ENCODE measurements at regions not wholly inside any gene's neighbourhood (a gene's known extent, or its start where the extent isn't known, plus 50 kb on each side); places are given as distances from the start of the nearest gene placed in this dataset.

DNA sequence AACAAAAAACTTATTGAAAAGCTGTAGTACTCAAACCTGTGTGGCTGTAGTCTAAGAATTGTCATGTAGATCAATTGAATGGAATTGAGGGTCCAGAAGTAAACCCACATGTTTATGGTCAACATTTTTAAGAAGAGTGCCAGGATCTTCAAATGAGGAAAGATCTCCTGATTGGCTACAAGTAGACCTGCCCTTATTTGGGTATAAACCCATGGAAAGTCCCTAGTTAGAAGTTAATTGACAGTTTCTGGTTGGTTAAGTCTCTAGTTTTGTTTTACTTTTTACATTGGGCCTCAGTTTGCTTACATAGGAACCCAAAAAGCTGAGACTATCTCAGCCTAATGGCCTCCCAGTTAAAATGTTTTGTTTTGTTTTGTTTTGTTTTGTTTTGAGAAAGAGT, 91.9 kb upstream of the RESF1 start:
- no peak for DNase-seq (ENCODE audit: low spot score)

DNA sequence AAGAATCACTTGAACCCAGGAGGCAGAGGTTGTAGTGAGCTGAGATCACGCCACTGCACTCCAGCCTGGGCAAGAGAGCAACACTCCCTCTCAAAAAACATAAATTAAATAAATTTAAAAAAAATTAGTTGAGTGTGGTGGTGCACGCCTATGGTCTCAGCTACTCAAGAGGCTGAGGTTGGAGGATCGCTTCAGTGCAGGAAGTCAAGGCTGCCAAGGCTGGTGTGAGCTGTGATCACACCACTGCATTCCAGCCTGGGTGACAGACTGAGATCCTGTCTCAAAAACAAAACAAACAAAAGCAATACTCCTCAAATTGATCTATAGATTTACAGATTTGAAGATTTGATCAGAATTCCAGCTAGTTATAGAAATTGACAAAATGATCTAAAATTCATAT, 92.7 kb upstream of the RESF1 start:
- DNase-seq (ENCODE audit: low spot score): no peak

DNA sequence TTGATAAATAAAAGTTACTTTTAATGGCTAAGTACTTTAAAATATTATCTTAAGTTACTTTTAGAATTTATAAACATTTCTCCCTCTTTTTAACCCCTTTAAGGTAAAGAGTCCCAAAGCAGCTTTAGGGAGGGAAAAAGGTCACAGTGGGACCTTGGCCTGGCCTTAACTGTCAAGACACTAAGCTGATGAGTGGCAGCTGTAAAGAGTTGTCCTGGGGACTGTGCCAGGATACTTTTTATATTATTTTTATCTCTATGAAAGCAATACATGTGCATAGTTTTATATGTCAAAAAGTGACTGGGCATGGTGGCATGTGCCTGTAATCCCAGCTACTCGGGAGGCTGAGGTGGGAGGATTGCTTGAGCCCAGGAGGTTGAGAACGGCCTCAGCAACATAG, 94.2 kb upstream of the RESF1 start:
- no peak for DNase-seq (ENCODE audit: low spot score)

GRCh38 chr12:31861360-31861759, 97.9 kb upstream of the RESF1 start:
- DNase-seq (ENCODE audit: low spot score): no peak

GRCh38 chr12:31860401-31860800, 98.8 kb upstream of the RESF1 start:
- DNase-seq (ENCODE audit: low spot score): no peak

- no peak for DNase-seq (ENCODE audit: low spot score)
Measured at GRCh38 chr12:31859232-31859977, 99.8 kb upstream of the RESF1 start.

DNA sequence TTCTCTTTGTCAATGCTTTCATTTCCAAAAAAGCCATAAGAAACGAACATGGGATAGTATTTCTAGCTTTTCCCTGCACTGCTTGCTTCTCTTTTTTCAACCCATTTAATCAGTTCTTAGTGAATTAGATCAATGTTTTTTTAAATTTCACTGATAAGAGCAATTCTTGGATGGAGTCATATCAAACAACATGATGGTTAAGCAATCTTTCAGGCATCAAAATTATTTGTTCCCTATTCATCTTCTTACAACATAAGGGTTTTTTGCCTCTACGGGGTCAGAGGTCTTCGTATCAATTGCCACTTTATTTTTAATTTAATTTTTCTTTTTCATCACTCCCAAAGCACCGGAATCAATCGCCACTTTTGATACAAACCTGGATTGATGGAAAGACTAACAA, 103.8 kb upstream of the RESF1 start:
- no peak for DNase-seq (ENCODE audit: low spot score)

- no peak for DNase-seq (ENCODE audit: low spot score)
Measured at GRCh38 chr12:31853977-31854376, 105.2 kb upstream of the RESF1 start.

GRCh38 chr12:31853520-31853919, 105.7 kb upstream of the RESF1 start:
- no peak for DNase-seq (ENCODE audit: low spot score)

GRCh38 chr12:31850268-31850667, 108.9 kb upstream of the RESF1 start:
- DNase-seq (ENCODE audit: low spot score): no peak

DNA sequence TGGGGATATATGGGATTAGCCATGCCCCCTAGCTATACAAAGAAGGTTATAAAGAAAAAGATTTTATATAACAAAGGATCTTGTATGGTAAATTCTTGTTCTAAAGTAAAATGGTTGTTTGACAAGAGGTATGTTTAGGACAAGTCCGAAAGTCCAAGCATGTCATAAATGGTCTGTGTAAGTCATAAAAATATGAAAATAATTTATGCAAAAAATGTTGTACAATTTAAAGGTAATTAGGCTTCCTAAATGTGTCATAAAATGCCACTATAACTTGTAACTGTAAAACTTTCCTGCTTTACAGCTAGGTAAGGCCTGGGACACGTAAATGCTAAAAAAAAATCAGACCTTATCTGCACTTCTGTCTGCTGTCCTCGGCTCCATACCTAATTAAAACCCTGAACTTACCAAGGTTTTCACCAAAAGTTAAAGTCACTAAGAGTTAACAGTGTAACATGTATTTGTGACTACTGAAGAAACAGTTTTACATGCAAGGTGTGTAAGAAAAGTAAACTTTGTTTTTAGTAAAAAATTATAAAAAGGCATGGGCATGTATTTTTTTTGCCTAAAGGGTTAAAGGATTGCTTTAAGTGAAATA, 110.0 kb upstream of the RESF1 start:
- no peak for DNase-seq (ENCODE audit: low spot score)

- DNase-seq (ENCODE audit: low spot score): no peak
Measured at GRCh38 chr12:31846405-31846804, 112.8 kb upstream of the RESF1 start.

DNA sequence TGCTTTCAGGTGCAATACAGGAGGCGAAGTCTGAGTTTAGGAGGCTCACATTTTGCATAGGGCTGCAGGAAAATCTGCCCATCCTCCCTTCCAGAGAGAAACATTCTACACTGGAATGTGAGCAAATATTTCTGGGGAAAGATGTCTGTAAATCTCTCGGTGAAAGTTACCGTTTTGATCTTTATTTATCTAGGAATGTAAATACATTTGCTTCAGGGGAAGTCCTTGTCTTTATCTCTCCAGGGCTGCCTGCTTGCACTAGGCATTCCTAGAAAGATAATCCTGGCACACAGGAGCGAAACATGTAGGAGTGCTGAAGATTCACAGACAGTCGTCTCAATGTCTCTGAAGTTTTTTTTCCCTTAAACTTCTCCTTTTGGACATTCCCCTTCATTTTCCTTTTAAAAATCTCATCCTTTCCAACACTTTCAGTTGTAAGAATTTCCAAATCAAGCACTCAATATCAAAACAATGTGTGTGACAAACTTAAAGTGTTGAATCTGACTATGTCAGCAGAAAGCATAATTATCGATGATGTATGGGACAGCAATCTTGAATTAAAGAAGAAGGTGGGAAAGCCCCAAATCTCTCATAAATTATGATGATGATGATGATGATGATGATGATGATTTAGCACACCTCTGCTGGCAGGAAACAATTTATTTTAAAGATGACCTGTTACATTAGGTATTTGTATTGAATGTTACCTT, 113.4 kb upstream of the RESF1 start:
- DNase-seq (ENCODE audit: low spot score): no peak

DNA sequence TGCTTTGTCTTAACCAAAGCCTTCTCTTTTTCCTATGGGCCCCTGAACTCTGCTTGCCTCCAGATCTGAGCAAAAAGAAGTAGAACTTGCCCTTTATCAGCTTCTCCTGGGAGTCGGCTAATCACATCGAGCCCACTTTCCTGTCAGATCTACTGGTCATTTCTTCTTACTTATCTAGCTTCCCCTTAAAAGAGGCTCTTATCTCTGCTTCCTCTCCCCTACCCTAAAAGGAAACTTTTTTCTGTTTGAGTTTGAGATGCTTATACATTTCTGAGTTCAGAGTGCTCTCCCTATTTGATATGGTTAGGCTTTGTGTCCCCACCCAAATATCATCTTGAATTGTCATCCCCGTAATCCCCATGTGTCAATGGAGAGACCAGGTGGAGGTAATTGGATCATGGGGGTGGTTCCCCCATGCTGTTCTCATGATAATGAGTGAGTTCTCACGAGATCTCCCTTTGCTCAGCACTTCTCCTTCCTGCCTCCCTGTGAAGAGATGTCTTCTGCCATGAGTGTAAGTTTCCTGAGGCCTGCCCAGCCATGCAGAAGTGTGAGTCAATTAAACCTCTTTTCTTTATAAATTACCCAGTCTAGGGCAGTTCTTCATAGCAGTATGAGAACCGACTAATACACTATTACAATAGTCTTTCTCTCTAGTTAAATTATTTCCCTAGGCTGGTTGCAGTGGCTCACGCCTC, 114.7 kb upstream of the AMN1 start:
- DNase-seq (ENCODE audit: low spot score): no peak

DNA sequence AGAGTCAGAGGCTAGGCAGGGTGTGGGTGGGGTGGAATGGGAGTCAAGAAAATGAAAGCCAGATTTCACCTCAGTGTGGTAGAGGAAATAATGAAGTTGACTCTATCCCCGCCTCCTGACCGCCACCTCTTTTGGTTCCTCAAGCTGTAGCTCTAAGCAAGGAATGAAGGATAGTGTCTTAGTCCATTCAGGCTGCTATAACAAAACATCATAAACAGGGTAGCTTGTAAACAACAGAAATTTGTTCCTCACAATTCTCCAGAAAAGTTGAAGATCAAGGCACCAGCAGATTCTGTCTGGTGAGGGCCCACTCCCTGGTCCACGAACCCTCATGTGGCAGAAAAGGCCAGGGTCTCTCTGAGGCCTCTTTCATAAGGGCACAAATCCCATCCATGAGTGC, 109.1 kb upstream of the AMN1 start:
- DNase-seq (ENCODE audit: low spot score): no peak

GRCh38 chr12:31835276-31835882, 106.6 kb upstream of the AMN1 start:
- DNase-seq (ENCODE audit: low spot score): no peak

DNA sequence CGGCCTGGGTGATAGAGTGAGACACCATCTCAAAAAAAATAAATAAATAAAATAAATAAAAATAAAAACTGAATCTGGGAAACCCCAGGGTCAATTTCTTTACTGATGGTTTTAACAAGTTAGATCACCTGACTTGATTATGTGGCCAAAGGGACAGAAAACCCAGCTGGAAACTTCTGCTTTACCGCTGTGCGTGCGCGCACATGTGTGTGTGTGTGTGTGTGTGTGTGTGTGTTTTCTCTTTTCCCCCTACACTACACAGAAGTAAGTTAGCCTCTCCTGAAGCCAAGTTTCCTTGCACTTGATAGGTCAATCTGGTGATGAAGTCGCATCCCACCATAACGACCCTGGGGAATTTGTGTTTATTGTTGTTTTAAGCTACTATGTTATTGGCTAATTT, 105.3 kb upstream of the AMN1 start:
- DNase-seq (ENCODE audit: low spot score): no peak

- peak; percentile 25 for DNase-seq (ENCODE audit: low spot score)
Measured at GRCh38 chr12:31832740-31833729, 104.2 kb upstream of the AMN1 start.

DNA sequence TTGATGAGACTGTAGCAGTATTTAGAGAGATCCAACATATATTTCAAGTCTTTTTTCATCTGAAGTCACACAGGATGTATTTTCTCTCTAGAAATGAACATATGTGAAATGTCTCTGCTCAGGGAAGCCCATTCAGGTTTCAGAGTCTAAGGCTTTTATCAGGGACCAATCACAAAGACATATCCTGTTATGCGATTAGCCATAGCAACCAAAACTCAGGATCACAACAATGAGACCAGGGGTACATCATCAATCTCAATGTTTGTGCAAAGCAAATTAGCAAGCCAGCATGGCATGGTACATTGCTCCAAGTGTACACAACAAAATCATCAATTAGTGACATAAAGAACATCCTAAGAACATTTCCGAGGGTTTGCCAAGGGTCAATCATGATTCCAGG, 99.2 kb upstream of the AMN1 start:
- DNase-seq (ENCODE audit: low spot score): no peak

- DNase-seq (ENCODE audit: low spot score): no peak
Measured at GRCh38 chr12:31822761-31823160, 93.9 kb upstream of the AMN1 start.

DNA sequence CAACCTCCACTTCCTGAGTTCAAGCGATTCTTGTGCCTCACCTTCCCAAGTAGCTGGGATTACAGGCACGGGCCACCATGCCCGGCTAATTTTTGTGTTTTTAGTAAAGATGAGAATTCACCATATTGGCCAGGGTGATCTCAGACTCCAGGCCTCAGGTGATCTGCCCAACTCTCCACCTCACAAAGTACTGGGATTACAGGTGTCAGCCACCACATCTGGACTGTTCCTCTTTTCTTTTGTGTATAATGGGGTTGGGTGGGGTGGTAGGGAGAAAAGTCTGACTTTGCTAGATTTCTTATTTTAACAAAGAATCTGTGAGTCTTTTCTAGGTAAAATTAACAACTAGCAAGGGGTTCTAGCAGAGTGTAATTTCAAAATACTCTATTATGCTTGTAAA, 92.7 kb upstream of the AMN1 start:
- DNase-seq (ENCODE audit: low spot score): no peak
